GM19328 (cell line): ENCODE measurements at regions not wholly inside any gene's neighbourhood (a gene's known extent, or its start where the extent isn't known, plus 50 kb on each side); places are given as distances from the start of the nearest gene placed in this dataset.
"Not testable (repeated sequence)": the region's sequence is repeated elsewhere in the genome, so short reads cannot be mapped to it uniquely, and the experiment has no call there.

Experiments
- ATAC-seq: cut with Tn5 transposase; IDR thresholded peaks from one replicate; pipeline ENCODE4 v1.9.1; 2021; ENCODE audit warnings: mild to moderate bottlenecking, moderate library complexity; ENCODE audit not compliant: unreplicated experiment

- ATAC-seq = no peak
Measured at GRCh38 chr2:142758973-142759372, 118.5 kb upstream of the KYNU start.

- no peak for ATAC-seq
Measured at GRCh38 chr2:142757111-142757510, 120.4 kb upstream of the KYNU start.

- ATAC-seq = no peak
Measured at GRCh38 chr2:142756430-142756829, 121.0 kb upstream of the KYNU start.

- no peak for ATAC-seq
Measured at GRCh38 chr2:142755191-142755590, 122.3 kb upstream of the KYNU start.

- ATAC-seq = no peak
Measured at GRCh38 chr2:142754182-142754581, 123.3 kb upstream of the KYNU start.

GRCh38 chr2:142750858-142751257 lies 126.6 kb upstream of the KYNU start:
- no peak for ATAC-seq

GRCh38 chr2:142748559-142749099 lies 128.8 kb upstream of the KYNU start:
- ATAC-seq = no peak

GRCh38 chr2:142745691-142746090 lies 131.8 kb upstream of the KYNU start:
- no peak for ATAC-seq

GRCh38 chr2:142742371-142743214 lies 134.9 kb upstream of the KYNU start:
- no peak for ATAC-seq

- no peak for ATAC-seq
Measured at GRCh38 chr2:142741764-142742269, 135.6 kb upstream of the KYNU start.

- no peak for ATAC-seq
Measured at GRCh38 chr2:142734770-142735169, 142.7 kb upstream of the KYNU start.

GRCh38 chr2:142734231-142734630 lies 143.2 kb upstream of the KYNU start:
- ATAC-seq = no peak

- not testable (repeated sequence) for ATAC-seq
Measured at GRCh38 chr2:142729814-142730213, 147.7 kb upstream of the KYNU start.

GRCh38 chr2:142727821-142728478 lies 149.5 kb upstream of the KYNU start:
- not testable (repeated sequence) for ATAC-seq

- ATAC-seq = peak; percentile 8
Measured at GRCh38 chr2:142725386-142725785, 152.1 kb upstream of the KYNU start.

- ATAC-seq = peak; percentile 58
Measured at GRCh38 chr2:142724713-142725349, 152.6 kb upstream of the KYNU start.

- ATAC-seq = no peak
Measured at GRCh38 chr2:142724186-142724585, 153.3 kb upstream of the KYNU start.

- ATAC-seq = no peak
Measured at GRCh38 chr2:142723236-142723635, 154.2 kb upstream of the KYNU start.

- ATAC-seq = no peak
Measured at GRCh38 chr2:142722569-142722968, 154.9 kb upstream of the KYNU start.

GRCh38 chr2:142722086-142722485 lies 155.4 kb upstream of the KYNU start:
- ATAC-seq = no peak

- no peak for ATAC-seq
Measured at GRCh38 chr2:142721015-142721414, 156.4 kb upstream of the KYNU start.
